Lung (tissue), 11 donors: ENCODE measurements at regions not wholly inside any gene's neighbourhood (a gene's known extent, or its start where the extent isn't known, plus 50 kb on each side); places are given as distances from the start of the nearest gene placed in this dataset.
A peak's percentile ranks its signal among the peaks of the same experiment; 100 is the strongest.

ENCODE experiments used
- ATAC-seq: fragments of 200-7000 bp; cut with Tn5 transposase; one replicate; pipeline ENCODE4 v1.9.1; 2020; ENCODE audit warnings: moderate number of reproducible peaks; ENCODE audit not compliant: insufficient read depth, low FRiP score
- DNase-seq, 3 donors: peaks; one replicate each; pipeline ENCODE4 v3.0.0-alpha.2; 2013 to 2017
- H3K27ac ChIP-seq, 2 donors: one replicate each; pipeline ENCODE4 v1.5.1; 2013; ENCODE audit warnings: mild to moderate bottlenecking in 2 of 2, moderate library complexity in 2 of 2, control low read depth in 1 of 2, inconsistent platforms in 1 of 2, low read depth in 1 of 2, low read length in 1 of 2
- H3K27me3 ChIP-seq, 3 donors: one replicate each; pipeline ENCODE4 v1.5.1; 2013; ENCODE audit warnings: low read length in 2 of 3; ENCODE audit not compliant: control insufficient read depth in 3 of 3, insufficient read depth in 3 of 3
- H3K36me3 ChIP-seq, 4 donors: one replicate each; pipeline ENCODE4 v1.5.1; 2013; ENCODE audit warnings: low read length in 4 of 4, mild to moderate bottlenecking in 1 of 4, moderate library complexity in 1 of 4; ENCODE audit not compliant: control insufficient read depth in 4 of 4, insufficient read depth in 4 of 4
- H3K4me1 ChIP-seq, 5 donors: one replicate each; pipeline ENCODE4 v1.5.1; 2013; ENCODE audit warnings: low read length in 5 of 5, mild to moderate bottlenecking in 2 of 5, moderate library complexity in 1 of 5; ENCODE audit not compliant: control insufficient read depth in 5 of 5, insufficient read depth in 5 of 5
- H3K4me3 ChIP-seq: one replicate; pipeline ENCODE4 v1.5.1; 2013; ENCODE audit warnings: mild to moderate bottlenecking, control low read depth, moderate library complexity
- H3K9ac ChIP-seq, 2 donors: one replicate each; pipeline ENCODE4 v1.5.1; 2013; ENCODE audit warnings: low read length in 2 of 2, control low read depth in 1 of 2; ENCODE audit not compliant: insufficient read depth in 1 of 2
- H3K9me3 ChIP-seq, 4 donors: one replicate each; pipeline ENCODE4 v1.5.1; 2013; ENCODE audit warnings: low read length in 3 of 4, mild to moderate bottlenecking in 1 of 4, moderate library complexity in 1 of 4; ENCODE audit not compliant: control insufficient read depth in 4 of 4, insufficient read depth in 3 of 4
- CTCF ChIP-seq: IDR thresholded peaks from 2 replicates; pipeline ENCODE4 v1.5.1; 2012; ENCODE audit warnings: mild to moderate bottlenecking; ENCODE audit errors: control extremely low read depth, extremely low read depth
- WGBS, 2 donors: extraction: QIAGEN DNeasy Blood & Tissue Kit; methylation state at CpG; one replicate each; pipeline ENCODE4 v1.1.7; 2013; 5-methylcytosine and 5-hydroxymethylcytosine counted together
- donor health status: control.
- donor health status: control.
- donor health status: Bipolar disorder and iron deficiency.
- donor health status: healthy.
- donor health status: DM: yes; HTN: yes; CAD: no.

GRCh38 chr2:129074298-129074920 lies 755.7 kb upstream of the HS6ST1 start:
- H3K27me3 ChIP-seq = no peaks in the 10 kb centered on the region
- WGBS, 2 donors = 77 to 85% methylated on average over 3 of the region's 3 CpGs
- ATAC-seq (no peak), DNase-seq (no peak)
- no peak for TF ChIP-seq CTCF
- H3K9me3 ChIP-seq = peaks cover 0 to 2% (median 0%) of the 10 kb centered on the region in 4 donors
- H3K4me1 ChIP-seq = peaks cover 0 to 1% (median 0%) of the 10 kb centered on the region in 5 donors
- H3K36me3 ChIP-seq = no peaks in the 10 kb centered on the region
- H3K4me3 ChIP-seq = no peak overlapping the region
- no peak overlapping the region for H3K9ac ChIP-seq
- H3K27ac ChIP-seq = no peak overlapping the region

GRCh38 chr2:129078548-129078947 lies 759.9 kb upstream of the HS6ST1 start:
- TF ChIP-seq CTCF = no peak
- H3K4me3 ChIP-seq = no peak overlapping the region
- WGBS, 2 donors = 84 to 85% methylated on average over 3 of the region's 3 CpGs
- ATAC-seq (no peak), DNase-seq (no peak)
- no peaks in the 10 kb centered on the region for H3K27me3 ChIP-seq
- no peak overlapping the region for H3K27ac ChIP-seq
- peaks cover 0 to 1% (median 0%) of the 10 kb centered on the region in 5 donors for H3K4me1 ChIP-seq
- peaks cover 0 to 2% (median 0%) of the 10 kb centered on the region in 4 donors for H3K9me3 ChIP-seq
- no peaks in the 10 kb centered on the region for H3K36me3 ChIP-seq
- H3K9ac ChIP-seq = no peak overlapping the region

- 66 to 77% methylated on average over 7 of the region's 7 CpGs for WGBS, 2 donors
- peaks cover 0 to 2% (median 0%) of the 10 kb centered on the region in 4 donors for H3K9me3 ChIP-seq
These were observed 762.2 kb upstream of the HS6ST1 start for GRCh38 chr2:129080715-129081476.

More at GRCh38 chr2:129080715-129081476, 762.2 kb upstream of the HS6ST1 start:
- DNase-seq = peak in 2 of 3 donors; percentile 15 to 26
- no peaks in the 10 kb centered on the region for H3K36me3 ChIP-seq
- no peaks in the 10 kb centered on the region for H3K27me3 ChIP-seq
- TF ChIP-seq CTCF = no peak
- no peak overlapping the region for H3K27ac ChIP-seq
- no peak overlapping the region for H3K4me3 ChIP-seq
- no peak overlapping the region for H3K9ac ChIP-seq
- peaks cover 0 to 1% (median 0%) of the 10 kb centered on the region in 5 donors for H3K4me1 ChIP-seq
- no peak for ATAC-seq
